GM12873 (cell line): ENCODE measurements at regions not wholly inside any gene's neighbourhood (a gene's known extent, or its start where the extent isn't known, plus 50 kb on each side); places are given as distances from the start of the nearest gene placed in this dataset.

ENCODE experiments used
- TF ChIP-seq, protein P1 (sequence below): IDR thresholded peaks from 2 replicates; pipeline ENCODE4 v1.5.1; 2012; ENCODE audit warnings: low read depth, mild to moderate bottlenecking, moderate library complexity, low read length, control low read depth; ENCODE audit not compliant: insufficient read depth; ENCODE audit errors: missing control alignments

DNA sequence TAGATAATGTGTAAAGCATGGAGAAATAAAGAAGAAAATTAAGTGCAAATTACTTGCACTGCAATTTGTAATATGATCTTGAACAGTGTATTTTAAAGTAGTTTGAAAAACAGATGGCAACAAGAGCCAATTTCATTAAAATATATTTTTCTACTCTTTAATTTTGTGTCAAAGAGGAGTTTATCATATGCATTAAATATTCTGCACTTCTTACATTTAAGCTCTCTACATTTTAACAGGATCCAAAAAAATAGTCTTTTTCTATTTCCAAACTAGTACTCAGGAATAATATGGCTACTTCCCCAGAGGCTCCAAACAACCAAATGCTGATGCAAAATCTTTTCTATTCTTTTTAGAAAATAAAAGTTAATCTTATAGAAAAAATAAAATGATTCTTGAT is 1221.5 kb downstream of the FSCB start:
- TF ChIP-seq, protein P1, sequence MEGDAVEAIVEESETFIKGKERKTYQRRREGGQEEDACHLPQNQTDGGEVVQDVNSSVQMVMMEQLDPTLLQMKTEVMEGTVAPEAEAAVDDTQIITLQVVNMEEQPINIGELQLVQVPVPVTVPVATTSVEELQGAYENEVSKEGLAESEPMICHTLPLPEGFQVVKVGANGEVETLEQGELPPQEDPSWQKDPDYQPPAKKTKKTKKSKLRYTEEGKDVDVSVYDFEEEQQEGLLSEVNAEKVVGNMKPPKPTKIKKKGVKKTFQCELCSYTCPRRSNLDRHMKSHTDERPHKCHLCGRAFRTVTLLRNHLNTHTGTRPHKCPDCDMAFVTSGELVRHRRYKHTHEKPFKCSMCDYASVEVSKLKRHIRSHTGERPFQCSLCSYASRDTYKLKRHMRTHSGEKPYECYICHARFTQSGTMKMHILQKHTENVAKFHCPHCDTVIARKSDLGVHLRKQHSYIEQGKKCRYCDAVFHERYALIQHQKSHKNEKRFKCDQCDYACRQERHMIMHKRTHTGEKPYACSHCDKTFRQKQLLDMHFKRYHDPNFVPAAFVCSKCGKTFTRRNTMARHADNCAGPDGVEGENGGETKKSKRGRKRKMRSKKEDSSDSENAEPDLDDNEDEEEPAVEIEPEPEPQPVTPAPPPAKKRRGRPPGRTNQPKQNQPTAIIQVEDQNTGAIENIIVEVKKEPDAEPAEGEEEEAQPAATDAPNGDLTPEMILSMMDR: no peak

DNA sequence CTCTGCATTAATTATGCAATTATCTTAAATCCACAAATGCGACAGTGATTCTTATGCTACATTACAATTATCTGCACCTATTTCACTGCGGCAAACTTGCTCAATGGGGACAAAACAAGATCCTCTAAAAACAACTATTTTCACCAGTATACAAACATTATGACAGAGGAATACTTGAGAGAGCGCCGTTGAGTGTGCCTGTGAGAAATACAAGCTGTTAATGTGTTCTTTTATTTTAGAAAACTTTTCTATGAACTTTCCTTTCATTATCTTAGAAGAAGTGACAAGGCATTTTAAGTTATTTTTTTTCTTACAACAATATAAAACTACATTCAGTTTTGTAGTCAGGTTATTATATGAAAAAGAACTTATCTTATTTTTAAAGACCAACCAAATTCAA is 1247.0 kb downstream of the FSCB start:
- TF ChIP-seq, protein P1: no peak

DNA sequence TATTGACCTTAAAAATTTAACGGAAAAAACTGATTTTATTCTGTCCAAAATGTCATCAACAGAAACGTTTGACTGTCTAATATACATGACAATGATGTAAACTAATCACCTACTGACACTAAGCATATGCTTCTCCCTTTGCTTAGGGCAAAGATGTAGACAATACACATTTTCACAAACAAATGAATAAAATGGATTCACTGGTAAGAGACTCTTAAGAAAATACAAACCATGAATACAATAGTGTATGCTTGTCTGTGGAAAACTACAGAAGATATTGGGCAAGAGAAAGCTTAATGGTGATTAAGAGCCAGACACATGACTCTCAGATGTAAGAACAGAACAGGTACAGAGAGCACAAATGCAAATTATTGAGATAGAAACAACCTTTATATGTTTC is 1248.7 kb downstream of the FSCB start:
- TF ChIP-seq, protein P1: no peak

DNA sequence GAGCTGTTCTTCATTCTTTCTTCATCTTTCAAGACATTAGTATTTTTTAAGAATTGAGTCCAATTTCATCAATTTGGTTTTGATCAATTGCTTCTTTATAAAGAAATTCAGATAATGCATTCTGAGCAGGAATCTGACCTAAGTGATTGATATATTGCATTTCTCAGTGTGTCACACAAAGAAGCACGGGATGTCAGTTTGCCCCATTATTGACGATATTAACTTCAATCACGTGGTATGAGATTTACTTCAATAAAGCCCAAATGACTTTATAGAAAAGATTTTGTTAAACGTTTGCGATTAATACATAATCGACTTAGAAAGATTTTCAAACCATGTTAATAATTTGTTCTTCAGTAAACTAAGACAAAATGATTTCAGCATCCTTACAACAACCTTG is 1254.2 kb downstream of the FSCB start:
- TF ChIP-seq, protein P1: no peak

DNA sequence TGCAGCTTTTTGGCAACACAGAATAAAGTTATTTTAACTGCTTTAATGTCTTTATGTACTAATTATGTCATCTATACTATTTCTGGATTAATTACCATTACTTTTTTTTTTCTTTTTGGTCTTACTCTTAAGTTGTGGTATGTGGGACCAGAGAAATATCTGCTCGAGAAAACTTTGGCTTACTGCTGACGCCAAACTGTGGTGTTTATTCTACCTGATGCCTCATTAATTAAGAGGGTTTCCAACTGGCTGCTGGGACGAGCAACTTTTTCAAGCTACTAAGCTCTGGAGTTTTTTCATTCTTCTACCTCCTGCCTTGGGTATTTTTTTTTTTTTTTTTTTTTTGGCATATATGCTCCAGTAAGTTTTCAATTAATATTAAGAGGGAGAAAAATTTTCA is 1257.5 kb downstream of the FSCB start:
- TF ChIP-seq, protein P1: no peak

DNA sequence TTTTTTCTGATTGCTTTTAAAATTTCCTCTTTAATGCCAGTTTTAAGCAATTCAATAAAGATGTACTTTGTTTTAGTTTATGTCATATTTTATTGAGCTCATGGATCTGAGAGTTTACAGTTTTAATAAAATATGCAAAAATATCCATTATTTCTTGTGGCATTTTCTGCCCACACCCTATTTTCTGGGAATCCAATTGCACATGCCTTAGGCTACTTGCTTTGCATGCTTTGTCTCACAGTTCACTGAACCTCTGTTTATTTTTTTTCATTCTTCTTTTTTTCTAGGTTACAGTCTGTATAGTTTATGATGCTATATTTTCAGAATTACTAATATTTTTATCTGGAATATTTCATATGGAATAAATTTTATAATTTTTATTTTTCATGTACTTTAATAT is 1258.0 kb downstream of the FSCB start:
- TF ChIP-seq, protein P1: no peak

DNA sequence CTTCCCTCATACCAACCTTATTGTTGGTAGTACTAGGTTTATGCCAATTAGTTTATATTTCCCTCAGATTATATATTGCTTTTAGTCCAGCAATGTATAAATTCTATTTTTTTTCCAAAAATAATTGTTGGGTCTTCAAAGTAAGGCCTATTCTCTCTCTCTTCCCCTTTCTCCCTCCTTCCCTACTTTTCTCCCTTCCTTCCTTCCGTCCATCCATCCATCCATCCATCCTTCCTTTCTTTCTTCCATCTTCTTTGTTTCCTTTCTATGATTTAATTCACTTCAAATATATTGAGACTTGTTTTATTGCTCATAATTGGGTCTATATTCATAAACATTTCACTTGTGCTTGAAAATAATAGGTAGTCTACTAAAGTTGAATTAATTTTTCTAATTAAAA is 1259.2 kb downstream of the FSCB start:
- TF ChIP-seq, protein P1: no peak
